Testis (tissue), 2 donors: ENCODE measurements at regions not wholly inside any gene's neighbourhood (a gene's known extent, or its start where the extent isn't known, plus 50 kb on each side); places are given as distances from the start of the nearest gene placed in this dataset.

ENCODE experiments used
- DNase-seq: peaks from one replicate; pipeline ENCODE4 v3.0.0-alpha.2; 2019
- H3K27ac ChIP-seq, 2 donors: fragments of 200-600 bp; sonication (generic); one replicate each; pipeline ENCODE4 v1.5.1; 2019
- H3K27me3 ChIP-seq: fragments of 200-600 bp; sonication (generic); one replicate; pipeline ENCODE4 v1.5.1; 2019
- H3K36me3 ChIP-seq: fragments of 200-600 bp; sonication (generic); one replicate; pipeline ENCODE4 v1.5.1; 2017; ENCODE audit warnings: low read depth; ENCODE audit errors: missing control alignments
- H3K4me1 ChIP-seq: fragments of 200-600 bp; sonication (generic); one replicate; pipeline ENCODE4 v1.5.1; 2019
- H3K4me3 ChIP-seq, 2 donors: fragments of 200-600 bp; sonication (generic); one replicate each; pipeline ENCODE4 v1.5.1; 2017 to 2019
- H3K9me3 ChIP-seq: fragments of 200-600 bp; sonication (generic); one replicate; pipeline ENCODE4 v1.5.1; 2017
- POLR2A ChIP-seq: fragments of 450-650 bp; IDR thresholded peaks from one replicate; pipeline ENCODE4 v1.6.1; 2017; ENCODE audit warnings: antibody characterized with exemption, mild to moderate bottlenecking, moderate library complexity
- WGBS, 2 donors: methylation state at CpG; one replicate each; pipeline ENCODE4 v1.1.5; 2018; 5-methylcytosine and 5-hydroxymethylcytosine counted together
- intact Hi-C: fragments of 100-400 bp; cut with DNase I; formaldehyde crosslinking; loops from one replicate; pipeline ENCODE4 v1.15.1; 2023; ENCODE audit warnings: low total_unique reads
- TF ChIP-seq, protein P1 (sequence below), 3 experiments: fragments of 450-650 bp in 2 of 3; fragments of 200-600 bp in 1 of 3; sonication (generic) in 1 of 3; IDR thresholded peaks; one replicate each; pipeline ENCODE4 v1.5.1; 2016 to 2019; ENCODE audit warnings: antibody characterized with exemption in 3 of 3, mild to moderate bottlenecking in 2 of 3, moderate library complexity in 1 of 3

DNA sequence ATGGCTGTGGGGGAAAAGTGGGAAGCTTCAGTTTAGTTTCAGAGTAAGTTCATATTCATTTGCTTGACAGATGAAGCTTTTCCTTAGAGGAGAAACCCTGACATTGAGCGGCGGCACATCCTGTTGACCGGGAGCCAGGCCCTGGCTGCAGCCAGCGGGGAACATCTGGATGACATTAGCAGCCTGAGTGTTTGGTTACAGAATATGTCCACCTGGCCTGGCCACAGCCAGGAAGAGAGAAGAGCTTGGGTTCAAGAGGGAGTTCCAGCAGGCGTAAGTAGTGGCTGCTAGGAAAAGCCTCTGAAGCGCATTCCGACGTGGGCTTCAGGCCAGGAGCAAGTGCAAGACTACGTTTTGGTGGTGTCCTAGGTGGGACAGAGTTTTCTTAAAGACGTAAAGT is 144.9 kb upstream of the MYCN start:
- 37 to 66% methylated on average over 6 to 10 of the region's 10 CpGs for WGBS, 2 donors
- intact Hi-C loops: no loop called here
- H3K4me3 ChIP-seq: no peak overlapping the region
- TF ChIP-seq, protein P1, sequence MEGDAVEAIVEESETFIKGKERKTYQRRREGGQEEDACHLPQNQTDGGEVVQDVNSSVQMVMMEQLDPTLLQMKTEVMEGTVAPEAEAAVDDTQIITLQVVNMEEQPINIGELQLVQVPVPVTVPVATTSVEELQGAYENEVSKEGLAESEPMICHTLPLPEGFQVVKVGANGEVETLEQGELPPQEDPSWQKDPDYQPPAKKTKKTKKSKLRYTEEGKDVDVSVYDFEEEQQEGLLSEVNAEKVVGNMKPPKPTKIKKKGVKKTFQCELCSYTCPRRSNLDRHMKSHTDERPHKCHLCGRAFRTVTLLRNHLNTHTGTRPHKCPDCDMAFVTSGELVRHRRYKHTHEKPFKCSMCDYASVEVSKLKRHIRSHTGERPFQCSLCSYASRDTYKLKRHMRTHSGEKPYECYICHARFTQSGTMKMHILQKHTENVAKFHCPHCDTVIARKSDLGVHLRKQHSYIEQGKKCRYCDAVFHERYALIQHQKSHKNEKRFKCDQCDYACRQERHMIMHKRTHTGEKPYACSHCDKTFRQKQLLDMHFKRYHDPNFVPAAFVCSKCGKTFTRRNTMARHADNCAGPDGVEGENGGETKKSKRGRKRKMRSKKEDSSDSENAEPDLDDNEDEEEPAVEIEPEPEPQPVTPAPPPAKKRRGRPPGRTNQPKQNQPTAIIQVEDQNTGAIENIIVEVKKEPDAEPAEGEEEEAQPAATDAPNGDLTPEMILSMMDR (IDR thresholded peaks at IDR 0.05): no peak
- TF ChIP-seq POLR2A: no peak
- H3K4me1 ChIP-seq: peaks cover 12% of the 10 kb centered on the region
- DNase-seq: no peak
- no peaks in the 10 kb centered on the region for H3K27me3 ChIP-seq
- H3K27ac ChIP-seq: no peak overlapping the region
- H3K36me3 ChIP-seq: no peaks in the 10 kb centered on the region
- no peaks in the 10 kb centered on the region for H3K9me3 ChIP-seq

DNA sequence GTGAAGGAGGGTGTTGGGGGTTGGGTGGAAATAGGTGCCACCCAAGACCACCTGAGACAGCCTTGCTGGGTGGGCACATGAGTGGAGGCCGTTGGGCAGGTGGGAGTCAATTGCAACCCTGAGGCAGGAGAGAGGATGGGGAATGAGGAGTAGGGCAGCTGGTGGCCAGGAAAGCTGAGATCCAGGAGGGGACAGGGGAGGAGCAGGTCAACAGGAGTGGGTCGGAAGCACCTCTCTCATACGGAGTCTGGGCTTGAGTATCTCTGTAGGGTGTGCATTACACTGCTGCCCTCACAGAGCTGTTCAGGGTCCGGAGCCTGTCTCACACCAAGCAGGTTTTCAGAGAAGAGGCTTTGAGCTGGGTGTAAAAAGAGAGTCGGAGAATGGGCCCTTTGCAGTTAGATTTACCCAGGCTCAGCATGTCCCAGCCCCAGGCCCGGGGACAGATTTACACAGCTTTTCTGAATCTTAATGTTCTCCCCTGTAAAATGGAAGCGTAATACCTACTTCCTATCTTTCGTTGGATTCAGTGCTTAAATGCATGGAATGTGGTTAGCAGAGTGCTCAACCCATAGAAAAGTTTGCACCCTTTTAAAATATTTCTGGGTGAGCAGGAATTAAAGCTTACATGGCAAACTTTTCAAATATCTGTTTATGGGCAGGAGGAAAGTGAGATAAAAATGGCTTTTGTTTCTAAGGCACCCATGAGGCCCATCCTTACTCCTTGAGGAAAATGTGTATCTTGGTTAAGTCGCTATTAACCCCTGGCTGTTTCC is 144.0 kb upstream of the MYCN start:
- H3K36me3 ChIP-seq: no peaks in the 10 kb centered on the region
- WGBS, 2 donors: 87 to 91% methylated on average over 9 of the region's 9 CpGs
- H3K27me3 ChIP-seq: no peaks in the 10 kb centered on the region
- intact Hi-C loops: no loop called here
- no peak for DNase-seq
- H3K4me3 ChIP-seq: no peak overlapping the region
- no peak overlapping the region for H3K27ac ChIP-seq
- H3K4me1 ChIP-seq: peaks cover 12% of the 10 kb centered on the region
- H3K9me3 ChIP-seq: no peaks in the 10 kb centered on the region
- TF ChIP-seq, protein P1 (IDR thresholded peaks at IDR 0.05): no peak
- TF ChIP-seq POLR2A: no peak

DNA sequence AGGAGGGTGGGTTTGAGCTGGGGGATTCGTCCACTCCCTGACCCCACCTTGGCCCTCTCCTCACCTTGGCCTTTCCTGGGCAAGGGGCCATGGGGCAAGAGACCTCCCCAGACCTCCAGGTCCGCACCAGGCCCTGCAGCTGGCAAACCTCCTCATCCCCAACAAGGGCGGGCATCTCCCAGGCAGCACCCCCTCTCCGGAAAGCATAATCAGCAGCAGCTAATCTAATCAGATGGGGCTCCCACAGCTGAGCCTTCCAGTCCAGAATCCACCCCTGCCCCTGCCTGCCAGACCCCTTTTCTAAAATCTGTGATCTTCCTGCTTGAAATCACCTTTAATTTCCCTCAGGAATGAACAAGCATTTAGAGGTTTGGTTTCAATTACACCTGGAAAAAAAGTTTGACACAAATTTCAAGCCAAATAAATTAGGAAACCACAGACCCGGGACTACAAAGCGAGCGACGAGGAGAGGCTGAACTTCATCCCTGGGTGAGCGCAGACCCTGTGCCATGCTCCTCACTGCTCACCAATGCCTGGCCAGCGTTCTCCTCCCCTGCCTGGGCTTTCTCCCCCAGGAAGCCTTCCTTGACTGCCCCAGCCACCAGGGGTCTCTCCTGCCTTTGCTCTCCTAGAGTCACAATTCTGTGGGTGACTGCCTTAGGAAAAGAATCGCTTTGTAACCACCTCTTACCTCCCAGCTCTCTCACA is 143.0 kb upstream of the MYCN start:
- no peak for TF ChIP-seq POLR2A
- TF ChIP-seq, protein P1 (IDR thresholded peaks at IDR 0.05): no peak
- 74 to 77% methylated on average over 8 to 11 of the region's 11 CpGs for WGBS, 2 donors
- Histone ChIP-seq H3K36me3 (no peaks in the 10 kb centered on the region), H3K4me3 (no peak overlapping the region), H3K27ac (no peak overlapping the region), H3K4me1 (peaks cover 12% of the 10 kb centered on the region), H3K9me3 (no peaks in the 10 kb centered on the region), H3K27me3 (no peaks in the 10 kb centered on the region)
- intact Hi-C loops: no loop called here
- no peak for DNase-seq

DNA sequence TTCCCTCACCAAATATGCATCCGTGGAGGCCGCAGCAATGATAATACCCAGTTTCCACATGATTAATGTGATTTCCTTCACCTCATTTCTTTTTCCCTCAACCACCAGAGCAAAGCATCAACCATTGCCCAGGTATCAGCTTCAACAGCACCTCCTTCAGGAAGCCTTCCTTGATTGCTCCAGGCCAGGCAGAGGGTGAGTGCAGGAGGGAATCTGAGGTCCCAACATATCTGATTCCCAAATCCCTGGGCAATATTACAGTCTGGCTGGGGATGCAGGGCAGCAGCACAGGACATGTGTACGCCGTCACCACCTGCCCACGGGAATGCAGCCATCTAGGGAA is 142.4 kb upstream of the MYCN start:
- Histone ChIP-seq H3K27me3 (no peaks in the 10 kb centered on the region), H3K9me3 (no peaks in the 10 kb centered on the region), H3K36me3 (no peaks in the 10 kb centered on the region), H3K4me1 (peaks cover 12% of the 10 kb centered on the region), H3K4me3 (no peak overlapping the region), H3K27ac (no peak overlapping the region)
- no peak for TF ChIP-seq POLR2A
- TF ChIP-seq, protein P1 (IDR thresholded peaks at IDR 0.05): no peak
- DNase-seq: no peak
- WGBS, 2 donors: 66 to 76% methylated on average over 2 to 5 of the region's 5 CpGs
- intact Hi-C loops: no loop called here
